ENCODE measurements at regions not wholly inside any gene's neighbourhood (a gene's known extent, or its start where the extent isn't known, plus 50 kb on each side); places are given as distances from the start of the nearest gene placed in this dataset.

GRCh38 chr3:171956181-171956683 is 83.1 kb upstream of the FNDC3B start:
- DNase-seq (ENCODE audit: low read depth) = no peak

GRCh38 chr3:171956705-171957104 is 82.7 kb upstream of the FNDC3B start:
- no peak for DNase-seq (ENCODE audit: low read depth)

DNA sequence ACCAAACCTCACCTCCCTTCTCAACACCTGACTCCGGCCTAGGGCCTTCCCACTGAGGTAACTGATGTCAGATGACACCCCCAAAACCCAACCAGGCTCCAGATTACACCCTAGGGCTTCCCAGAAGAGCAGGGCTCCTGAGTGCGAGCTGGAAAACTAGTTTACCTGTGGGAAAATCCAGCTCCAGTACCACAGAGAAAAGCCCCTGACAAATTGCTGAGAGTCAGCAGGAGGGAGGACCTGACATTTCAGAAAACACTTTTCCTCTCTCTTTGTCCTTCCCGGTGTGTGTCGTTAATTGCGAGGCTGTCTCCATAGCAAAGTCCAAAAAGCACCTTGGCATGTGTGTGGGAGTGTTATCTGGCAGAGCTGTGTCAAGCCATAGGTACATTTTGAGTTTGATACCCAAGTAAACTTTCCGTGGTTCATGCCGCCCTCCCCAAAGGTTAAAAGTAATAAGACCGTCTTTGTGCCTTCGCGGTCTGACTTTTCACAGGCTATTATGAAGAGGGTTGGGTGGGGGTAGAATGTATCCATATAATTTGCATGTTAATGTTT is 79.8 kb upstream of the FNDC3B start:
- no peak for DNase-seq (ENCODE audit: low read depth)

- DNase-seq (ENCODE audit: low read depth) = no peak
Observed at GRCh38 chr3:171960159-171960558, 79.2 kb upstream of the FNDC3B start.

DNA sequence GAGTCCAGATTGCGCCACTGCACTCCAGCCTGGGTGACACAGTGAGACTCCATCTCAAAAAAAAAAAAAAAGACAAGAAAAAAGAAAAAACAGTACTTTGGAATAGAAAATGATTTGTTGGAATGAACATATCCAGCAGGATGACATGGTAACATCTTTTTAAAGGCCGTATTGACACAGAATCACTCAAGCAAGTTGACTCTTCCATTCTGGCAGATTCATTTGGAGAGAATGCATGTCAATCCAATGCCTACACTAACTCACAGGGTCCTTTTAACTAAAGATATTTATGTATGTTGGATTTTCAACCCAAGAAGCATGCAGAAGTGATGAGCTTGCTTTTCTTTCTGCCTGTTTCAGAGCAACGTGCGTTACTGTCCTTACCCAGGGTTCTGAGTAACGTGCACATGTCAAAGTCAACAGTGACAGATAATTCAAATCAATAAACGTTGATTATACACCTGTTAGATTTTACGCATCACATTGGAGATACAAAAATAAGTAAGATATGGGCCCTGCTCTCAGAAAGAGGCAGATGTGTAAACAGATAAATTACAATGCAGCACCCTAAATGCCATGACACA is 77.1 kb upstream of the FNDC3B start:
- no peak for DNase-seq (ENCODE audit: low read depth)

DNA sequence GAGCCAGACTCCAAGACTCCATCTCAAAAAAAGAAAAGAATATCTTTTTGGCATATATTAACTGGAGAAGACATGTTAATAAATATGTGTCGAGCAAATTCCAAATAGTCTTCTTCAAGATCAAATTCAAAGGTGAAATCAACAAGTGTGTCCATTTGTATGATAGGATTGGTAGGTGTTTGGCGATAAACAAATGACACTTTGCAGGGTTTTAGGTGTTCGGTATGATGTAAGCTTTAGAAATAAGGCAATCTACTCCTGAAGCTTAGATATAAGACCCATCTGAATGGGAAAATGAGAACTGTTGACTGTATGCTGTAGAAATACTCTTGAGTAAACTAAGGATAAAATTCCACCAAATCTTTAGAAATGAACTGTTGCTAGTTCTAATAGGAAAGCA is 75.8 kb upstream of the FNDC3B start:
- DNase-seq (ENCODE audit: low read depth) = no peak

DNA sequence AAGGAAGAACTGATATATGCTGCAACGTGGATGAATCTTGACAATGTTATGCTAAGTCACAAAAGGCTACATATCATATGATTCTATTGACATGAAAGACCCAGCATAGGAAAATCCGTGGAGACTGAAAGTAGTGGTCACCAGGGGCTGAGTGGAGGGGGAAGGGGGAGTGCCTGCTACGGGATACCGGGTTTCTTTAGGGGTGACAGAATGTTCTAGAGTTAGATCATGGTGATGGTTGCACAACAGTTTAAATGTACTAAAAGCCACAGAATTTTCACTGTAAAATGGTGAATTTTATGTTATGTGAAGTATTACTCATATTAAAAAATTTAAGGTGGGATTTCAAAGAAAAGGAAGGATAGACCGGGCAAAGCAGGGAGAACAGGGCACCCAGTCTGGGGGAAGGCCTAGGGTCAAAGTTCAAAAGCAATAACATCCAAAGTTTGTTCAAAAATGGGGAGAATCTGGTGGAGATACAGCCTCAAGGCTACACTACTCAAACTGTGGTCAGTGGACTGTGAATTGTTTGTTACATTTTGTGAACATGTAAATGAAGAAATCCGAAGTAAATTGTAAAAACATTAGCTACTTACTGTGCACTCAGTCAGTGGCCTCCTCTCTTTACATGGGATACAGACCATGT is 74.2 kb upstream of the FNDC3B start:
- no peak for DNase-seq (ENCODE audit: low read depth)

GRCh38 chr3:171966533-171967136 is 72.7 kb upstream of the FNDC3B start:
- no peak for DNase-seq (ENCODE audit: low read depth)

GRCh38 chr3:171967137-171967783 is 72.1 kb upstream of the FNDC3B start:
- peak; percentile 95 for DNase-seq (ENCODE audit: low read depth)

DNA sequence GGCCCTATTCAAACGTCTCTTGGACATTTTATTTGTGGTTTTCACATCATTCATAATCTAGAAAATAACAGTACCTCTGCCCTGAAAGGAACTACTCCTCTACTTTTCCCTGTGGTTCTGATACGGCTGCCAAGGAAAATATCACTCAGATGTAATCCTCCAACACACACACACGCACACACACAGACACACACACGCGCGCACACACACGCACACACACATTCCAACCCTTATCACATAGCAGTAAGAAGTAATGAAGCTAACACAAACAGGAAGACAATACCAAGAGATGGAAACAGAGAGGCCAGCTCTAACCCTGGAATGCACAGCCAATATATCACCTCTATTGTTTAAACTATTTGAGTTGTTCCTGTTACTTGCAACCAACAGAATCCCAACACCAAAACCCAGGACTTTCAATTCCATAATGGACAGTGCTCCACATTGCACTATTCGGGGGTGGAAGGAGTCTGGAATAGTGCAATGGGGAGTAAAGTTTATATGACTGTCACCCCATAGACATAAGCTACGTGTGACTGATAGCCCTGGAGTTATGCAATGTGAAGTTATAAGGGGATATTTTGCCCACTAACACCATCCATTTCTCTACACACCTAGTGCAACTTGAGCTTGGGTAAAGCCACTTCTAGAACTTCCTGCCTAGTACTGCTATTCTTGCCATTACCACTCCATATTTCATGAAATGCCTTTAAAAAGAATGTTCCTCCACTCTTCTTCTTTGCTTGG is 71.3 kb upstream of the FNDC3B start:
- peak; percentile 74 for DNase-seq (ENCODE audit: low read depth)

GRCh38 chr3:171970301-171970788 is 69.0 kb upstream of the FNDC3B start:
- peak; percentile 29 for DNase-seq (ENCODE audit: low read depth)

DNA sequence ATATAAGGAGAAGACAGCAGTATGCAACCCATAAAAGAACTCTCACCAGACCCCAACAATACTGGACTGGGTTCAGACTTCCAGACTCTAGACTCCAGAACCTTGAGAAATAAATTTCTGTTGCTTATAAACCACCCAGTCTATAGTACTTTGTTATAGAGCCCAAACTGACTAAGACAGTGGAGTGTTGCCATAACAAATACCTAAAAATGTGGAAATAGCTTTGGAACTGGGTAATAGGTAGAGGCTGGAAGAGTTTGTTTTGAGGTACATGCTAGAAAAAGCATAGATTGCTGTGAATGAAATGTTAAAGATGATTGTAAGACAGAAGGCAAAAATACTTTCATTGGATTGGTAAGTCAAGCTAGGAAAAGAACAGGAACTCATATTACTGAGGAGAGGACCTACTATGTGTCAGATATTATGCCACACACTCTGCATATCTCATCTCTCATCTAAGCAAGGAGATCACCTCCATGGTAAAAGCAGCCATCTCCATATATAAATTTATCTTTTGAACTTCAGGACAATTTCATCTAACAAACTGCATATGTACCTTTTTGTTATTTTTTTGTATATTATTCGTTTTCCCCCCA is 67.4 kb upstream of the FNDC3B start:
- peak; percentile 39 for DNase-seq (ENCODE audit: low read depth)

DNA sequence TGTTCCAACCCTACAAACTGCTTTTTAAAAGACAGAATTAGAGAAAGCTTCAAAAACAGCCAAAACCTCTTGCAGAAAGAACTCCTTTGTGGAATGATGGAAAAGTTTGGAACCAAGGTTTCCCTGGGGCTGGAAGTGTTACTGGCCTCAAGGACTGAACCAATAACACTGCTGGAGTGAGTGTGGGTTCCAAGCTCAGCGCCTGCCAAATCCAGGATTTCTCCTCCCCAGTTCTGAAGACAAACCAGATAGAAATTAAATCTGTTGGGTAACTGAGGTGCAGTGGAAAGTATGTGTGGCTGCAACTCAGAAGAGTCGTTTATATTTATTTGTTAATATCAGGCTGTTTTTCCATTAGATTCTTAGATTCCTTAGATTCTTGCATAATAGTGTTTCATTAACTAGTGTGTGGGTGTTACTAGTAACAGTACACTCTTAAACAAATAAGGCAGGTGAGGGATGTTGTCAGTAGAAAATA is 66.5 kb upstream of the FNDC3B start:
- peak; percentile 19 for DNase-seq (ENCODE audit: low read depth)

- peak; percentile 85 for DNase-seq (ENCODE audit: low read depth)
Observed at GRCh38 chr3:171974986-171975837, 64.2 kb upstream of the FNDC3B start.

DNA sequence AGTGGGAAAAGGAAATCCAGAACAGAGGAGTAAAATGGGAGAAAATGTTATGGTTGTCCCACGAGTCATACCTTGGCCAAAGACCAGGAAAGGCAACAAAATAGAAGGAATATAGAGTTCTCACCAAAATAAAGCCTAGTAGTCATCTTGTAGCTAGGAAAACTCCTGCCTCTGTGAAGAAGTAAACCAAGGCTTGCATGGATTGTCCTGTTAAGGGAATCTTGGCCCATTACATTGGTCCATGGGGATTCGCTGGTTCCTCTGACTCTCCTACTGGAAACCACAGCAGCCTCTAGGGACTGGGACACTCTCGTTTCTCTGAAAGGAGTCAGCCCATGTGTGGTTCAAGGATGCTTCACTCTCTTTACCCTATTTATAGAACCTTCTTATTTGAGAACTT is 62.9 kb upstream of the FNDC3B start:
- peak; percentile 82 for DNase-seq (ENCODE audit: low read depth)

- no peak for DNase-seq (ENCODE audit: low read depth)
Observed at GRCh38 chr3:171977441-171977840, 61.9 kb upstream of the FNDC3B start.

DNA sequence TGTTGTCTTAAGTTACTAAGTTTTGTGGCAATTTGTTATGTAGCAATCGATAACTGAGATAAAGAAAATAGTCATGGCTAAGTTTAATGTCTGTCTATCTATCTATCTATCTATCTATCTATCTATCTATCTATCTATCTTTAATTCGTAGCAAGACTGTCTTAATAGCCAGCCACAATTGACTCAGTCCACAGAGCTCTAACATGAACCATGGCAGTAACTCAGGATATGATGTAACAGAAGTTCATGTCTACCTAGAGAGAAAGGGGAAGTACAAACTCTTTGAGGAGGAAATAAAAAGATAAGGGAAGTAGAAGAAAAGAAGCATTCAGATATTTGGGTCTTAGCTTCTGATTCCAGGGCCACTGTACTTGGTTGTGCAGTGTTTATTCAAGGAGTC is 61.5 kb upstream of the FNDC3B start:
- no peak for DNase-seq (ENCODE audit: low read depth)

DNA sequence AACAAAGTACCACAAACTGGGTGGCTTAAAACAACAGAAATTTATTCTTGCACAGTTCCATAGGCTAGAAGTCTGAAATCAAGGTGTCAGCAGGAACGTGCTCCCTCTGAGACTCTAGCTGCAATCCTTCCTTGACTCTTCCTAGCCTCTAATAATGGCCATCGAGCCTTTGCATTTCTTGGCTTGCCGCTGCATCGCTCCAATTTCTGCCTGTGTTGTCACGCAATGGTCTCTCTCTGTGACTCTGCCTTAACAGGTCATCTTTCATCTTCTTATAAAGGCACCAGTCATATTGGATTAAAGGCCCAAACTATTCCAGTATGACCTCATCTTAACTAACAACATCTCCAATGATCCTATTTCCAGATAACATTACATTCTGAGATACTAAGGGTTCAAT is 61.0 kb upstream of the FNDC3B start:
- DNase-seq (ENCODE audit: low read depth) = no peak

DNA sequence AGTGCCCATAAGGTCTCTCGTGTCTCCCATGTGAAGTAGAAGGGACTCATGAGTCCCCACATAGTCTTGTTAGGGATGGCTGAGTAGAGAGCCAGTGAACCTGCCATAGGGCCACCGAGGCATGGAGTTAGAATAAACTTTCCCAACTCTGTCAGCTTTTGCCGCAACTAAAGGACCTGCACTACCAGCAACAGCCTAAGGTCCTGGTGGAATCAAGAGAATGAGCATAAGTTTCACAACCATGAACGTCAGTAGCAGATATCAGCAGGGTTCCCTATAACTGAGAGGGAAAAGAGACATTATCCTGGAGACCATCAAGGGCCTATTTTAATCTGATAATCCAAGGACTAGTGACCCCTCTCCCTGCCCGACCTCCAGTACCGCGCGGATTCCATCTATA is 60.3 kb upstream of the FNDC3B start:
- DNase-seq (ENCODE audit: low read depth) = no peak

- DNase-seq (ENCODE audit: low read depth) = peak; percentile 24
Observed at GRCh38 chr3:171980578-171981270, 58.7 kb upstream of the FNDC3B start.
